ENCODE measurements at regions not wholly inside any gene's neighbourhood (a gene's known extent, or its start where the extent isn't known, plus 50 kb on each side); places are given as distances from the start of the nearest gene placed in this dataset.
A peak's percentile ranks its signal among the peaks of the same experiment; 100 is the strongest.

DNA sequence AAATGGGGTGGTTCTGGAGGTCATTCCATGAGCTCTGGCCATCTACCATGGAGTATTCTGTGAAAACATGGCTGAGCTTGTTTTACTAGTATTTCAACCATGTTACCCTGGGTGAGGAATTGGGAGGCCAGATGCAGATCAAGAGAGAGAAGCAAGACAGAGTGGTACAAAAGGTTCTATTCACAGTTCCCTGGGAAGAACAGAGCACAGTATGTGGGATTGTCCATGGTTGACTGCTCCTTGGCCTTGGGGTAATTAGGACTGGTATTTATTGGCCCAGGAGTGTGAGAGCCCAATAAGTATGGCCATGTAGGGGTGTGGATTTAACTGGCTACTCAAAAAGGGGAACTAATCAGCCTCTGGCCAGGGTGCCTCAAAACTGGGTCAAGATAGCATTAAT is 239.7 kb upstream of the GATB start:
- H3K9me3 Mint-ChIP-seq, result peaks cover 6% of the 10 kb centered on the region
- H3K4me1 Mint-ChIP-seq (ENCODE audit: low read depth), result peaks cover 23% of the 10 kb centered on the region
- no peak overlapping the region for H3K4me3 Mint-ChIP-seq

GRCh38 chr4:151998723-151999122 is 237.9 kb upstream of the GATB start:
- Mint-ChIP-seq H3K9me3 (peaks cover 10% of the 10 kb centered on the region), H3K4me3 (no peak overlapping the region), H3K27ac (no peak overlapping the region), H3K27me3 (ENCODE audit: insufficient read depth) (peaks cover 3% of the 10 kb centered on the region), H3K36me3 (ENCODE audit: low read depth) (peaks cover 5% of the 10 kb centered on the region), H3K4me1 (ENCODE audit: low read depth) (peaks cover 34% of the 10 kb centered on the region)
- intact Hi-C loops (cut with micrococcal nuclease), result no loop called here
- no peak for DNase-seq (ENCODE audit: low spot score)

More for the DNA sequence above, 239.7 kb upstream of the GATB start:
- DNase-seq (ENCODE audit: low spot score), result no peak
- intact Hi-C loops (cut with micrococcal nuclease), result no loop called here
- Mint-ChIP-seq H3K27me3 (ENCODE audit: insufficient read depth) (peaks cover 6% of the 10 kb centered on the region), H3K36me3 (ENCODE audit: low read depth) (peaks cover 5% of the 10 kb centered on the region), H3K27ac (no peak overlapping the region)

GRCh38 chr4:151997461-151997860 is 236.7 kb upstream of the GATB start:
- Mint-ChIP-seq H3K4me1 (ENCODE audit: low read depth) (peaks cover 40% of the 10 kb centered on the region), H3K36me3 (ENCODE audit: low read depth) (peaks cover 5% of the 10 kb centered on the region), H3K9me3 (peaks cover 10% of the 10 kb centered on the region), H3K27ac (no peak overlapping the region), H3K27me3 (ENCODE audit: insufficient read depth) (peaks cover 1% of the 10 kb centered on the region), H3K4me3 (no peak overlapping the region)
- DNase-seq (ENCODE audit: low spot score), result no peak
- intact Hi-C loops (cut with micrococcal nuclease), result no loop called here

- Mint-ChIP-seq H3K9me3 (peaks cover 10% of the 10 kb centered on the region), H3K27me3 (ENCODE audit: insufficient read depth) (no peaks in the 10 kb centered on the region), H3K27ac (no peak overlapping the region), H3K4me3 (no peak overlapping the region), H3K36me3 (ENCODE audit: low read depth) (peaks cover 5% of the 10 kb centered on the region), H3K4me1 (ENCODE audit: low read depth) (peaks cover 52% of the 10 kb centered on the region)
- intact Hi-C loops (cut with micrococcal nuclease), result no loop called here
- DNase-seq (ENCODE audit: low spot score), result no peak
Observed at GRCh38 chr4:151994429-151994828, 233.6 kb upstream of the GATB start.

- H3K9me3 Mint-ChIP-seq, result peaks cover 15% of the 10 kb centered on the region
- H3K27ac Mint-ChIP-seq, result no peak overlapping the region
- no peak for DNase-seq (ENCODE audit: low spot score)
- peaks cover 5% of the 10 kb centered on the region for H3K36me3 Mint-ChIP-seq (ENCODE audit: low read depth)
- H3K4me1 Mint-ChIP-seq (ENCODE audit: low read depth), result peaks cover 50% of the 10 kb centered on the region
- H3K4me3 Mint-ChIP-seq, result no peak overlapping the region
- no peaks in the 10 kb centered on the region for H3K27me3 Mint-ChIP-seq (ENCODE audit: insufficient read depth)
- intact Hi-C loops (cut with micrococcal nuclease), result no loop called here
Observed at GRCh38 chr4:151993521-151993920, 232.7 kb upstream of the GATB start.

DNA sequence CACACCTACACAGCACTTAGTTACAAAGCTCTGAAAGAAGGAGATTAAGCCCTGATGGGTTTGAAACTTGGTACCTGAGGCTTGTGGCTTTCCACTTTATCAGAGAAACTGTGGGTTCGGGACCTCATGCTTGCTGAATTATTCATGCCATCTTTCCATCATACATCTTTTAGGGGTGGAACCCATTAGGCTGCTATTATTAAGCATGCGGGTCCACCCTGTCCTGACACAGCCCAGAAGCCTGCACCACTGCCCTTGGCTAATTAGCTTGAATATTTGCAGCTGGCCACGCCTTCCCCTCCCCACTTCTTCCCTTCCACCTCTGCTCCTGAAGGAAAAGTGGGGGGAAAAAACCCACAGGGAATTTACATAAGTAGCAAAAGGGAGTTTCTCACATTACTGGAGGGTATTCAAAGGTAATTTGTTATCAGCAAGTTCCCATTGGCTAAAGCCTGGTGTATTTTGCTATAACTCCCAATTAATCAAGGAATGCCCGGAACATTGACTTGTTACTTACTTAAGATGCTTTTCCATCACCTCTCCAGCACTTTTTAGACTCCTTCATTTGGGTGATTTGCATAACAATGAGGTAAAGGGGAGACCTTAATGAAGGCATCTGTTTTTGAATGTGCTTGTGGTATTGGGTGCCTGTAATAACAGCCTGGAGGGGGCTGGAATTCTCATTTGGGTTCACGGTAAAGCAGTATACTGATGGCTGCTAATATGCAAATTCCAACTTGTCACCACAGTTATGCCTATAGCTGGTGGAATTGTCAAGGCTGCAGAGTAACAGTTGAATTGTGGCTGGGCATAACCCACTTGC is 231.7 kb upstream of the GATB start:
- peaks cover 50% of the 10 kb centered on the region for H3K4me1 Mint-ChIP-seq (ENCODE audit: low read depth)
- peaks cover 15% of the 10 kb centered on the region for H3K9me3 Mint-ChIP-seq
- no peak overlapping the region for H3K27ac Mint-ChIP-seq
- intact Hi-C loops (cut with micrococcal nuclease), result no loop called here
- H3K4me3 Mint-ChIP-seq, result no peak overlapping the region
- peaks cover 5% of the 10 kb centered on the region for H3K36me3 Mint-ChIP-seq (ENCODE audit: low read depth)
- no peak for DNase-seq (ENCODE audit: low spot score)
- no peaks in the 10 kb centered on the region for H3K27me3 Mint-ChIP-seq (ENCODE audit: insufficient read depth)

DNA sequence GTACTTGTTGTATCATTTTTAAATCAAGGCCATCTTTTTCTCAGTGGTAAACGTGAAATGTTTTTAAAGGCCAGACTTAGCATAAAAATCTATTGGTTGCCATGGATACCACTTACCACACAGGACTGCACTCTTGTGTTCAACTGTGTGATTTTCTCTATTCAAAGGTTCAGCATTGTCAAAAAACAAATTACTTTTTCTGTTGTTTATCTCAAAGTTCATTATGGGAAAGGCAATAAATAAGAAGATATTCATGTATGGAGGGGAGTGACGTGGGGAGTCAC is 231.0 kb upstream of the GATB start:
- Mint-ChIP-seq H3K4me3 (no peak overlapping the region), H3K27me3 (ENCODE audit: insufficient read depth) (no peaks in the 10 kb centered on the region), H3K4me1 (ENCODE audit: low read depth) (peaks cover 50% of the 10 kb centered on the region), H3K36me3 (ENCODE audit: low read depth) (peaks cover 5% of the 10 kb centered on the region), H3K27ac (no peak overlapping the region), H3K9me3 (peaks cover 15% of the 10 kb centered on the region)
- DNase-seq (ENCODE audit: low spot score), result no peak
- intact Hi-C loops (cut with micrococcal nuclease), result no loop called here

DNA sequence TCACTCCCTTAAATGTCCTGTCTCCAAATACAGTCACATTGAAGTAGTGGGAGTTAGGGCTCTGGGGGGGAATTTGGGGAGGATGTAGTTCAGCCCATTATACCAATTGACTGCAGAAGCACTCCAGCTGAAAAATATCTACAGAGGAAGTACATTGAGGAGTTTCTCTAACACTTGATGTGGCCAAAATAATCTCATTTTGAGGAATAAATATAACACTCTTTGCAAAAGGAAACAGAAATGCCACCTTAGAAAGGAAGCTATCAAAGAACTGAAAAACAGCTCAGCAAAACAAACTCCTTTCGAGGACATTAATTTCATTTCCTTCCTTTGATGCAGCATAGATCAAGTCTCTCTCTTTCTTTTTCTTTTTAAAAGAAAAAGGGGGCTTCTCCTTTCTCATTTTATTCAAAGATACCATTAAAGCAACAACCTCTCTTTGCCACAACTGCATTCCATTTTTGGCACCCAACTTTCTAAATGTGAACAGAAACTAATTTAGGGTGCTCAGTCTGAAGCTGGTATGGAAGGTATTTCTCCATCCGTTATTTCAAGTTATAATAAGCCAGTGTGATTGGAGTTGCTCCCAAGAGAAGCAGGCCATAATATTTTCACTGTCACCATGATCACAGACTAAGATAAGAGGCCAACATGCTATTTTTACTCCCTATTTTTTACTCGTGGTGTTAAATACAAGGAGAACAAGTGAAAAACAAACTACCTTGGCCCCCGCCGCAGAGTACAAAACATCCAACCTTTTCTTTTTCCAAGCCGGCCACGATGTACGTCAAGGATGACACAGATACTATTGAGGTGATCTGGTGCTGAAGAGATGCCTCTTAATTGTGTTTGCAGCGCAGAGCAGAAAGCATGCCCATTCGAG is 230.4 kb upstream of the GATB start:
- DNase-seq (ENCODE audit: low spot score), result no peak
- H3K36me3 Mint-ChIP-seq (ENCODE audit: low read depth), result peaks cover 5% of the 10 kb centered on the region
- H3K4me3 Mint-ChIP-seq, result peak overlapping the region; percentile 19
- H3K27ac Mint-ChIP-seq, result no peak overlapping the region
- H3K27me3 Mint-ChIP-seq (ENCODE audit: insufficient read depth), result no peaks in the 10 kb centered on the region
- intact Hi-C loops (cut with micrococcal nuclease), result no loop called here
- H3K4me1 Mint-ChIP-seq (ENCODE audit: low read depth), result peaks cover 50% of the 10 kb centered on the region
- H3K9me3 Mint-ChIP-seq, result peaks cover 14% of the 10 kb centered on the region

DNA sequence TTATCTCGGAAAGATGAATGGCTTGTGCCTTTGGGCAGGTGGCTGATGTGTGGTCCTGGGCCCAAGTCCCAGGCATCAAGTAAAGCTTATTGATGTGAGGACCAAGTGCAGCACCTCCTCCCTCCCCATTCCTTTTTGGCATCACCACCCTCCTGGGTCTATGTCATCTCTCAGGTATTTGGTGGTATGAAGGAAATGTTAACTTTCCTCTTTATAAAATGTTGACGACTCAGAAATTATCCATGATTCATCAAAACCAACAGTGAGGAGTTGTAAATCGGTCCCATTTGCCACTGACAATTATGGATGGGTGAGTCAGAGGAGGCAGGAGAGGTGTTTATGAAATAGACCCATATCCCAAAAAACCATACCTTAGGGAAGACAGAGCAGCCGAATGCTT is 229.4 kb upstream of the GATB start:
- H3K9me3 Mint-ChIP-seq, result peaks cover 8% of the 10 kb centered on the region
- H3K27ac Mint-ChIP-seq, result no peak overlapping the region
- H3K36me3 Mint-ChIP-seq (ENCODE audit: low read depth), result no peaks in the 10 kb centered on the region
- no peak overlapping the region for H3K4me3 Mint-ChIP-seq
- DNase-seq (ENCODE audit: low spot score), result no peak
- no peaks in the 10 kb centered on the region for H3K27me3 Mint-ChIP-seq (ENCODE audit: insufficient read depth)
- H3K4me1 Mint-ChIP-seq (ENCODE audit: low read depth), result peaks cover 40% of the 10 kb centered on the region
- intact Hi-C loops (cut with micrococcal nuclease), result no loop called here

- no peaks in the 10 kb centered on the region for H3K27me3 Mint-ChIP-seq (ENCODE audit: insufficient read depth)
- H3K4me3 Mint-ChIP-seq, result no peak overlapping the region
- intact Hi-C loops (cut with micrococcal nuclease), result no loop called here
- peaks cover 32% of the 10 kb centered on the region for H3K4me1 Mint-ChIP-seq (ENCODE audit: low read depth)
- no peaks in the 10 kb centered on the region for H3K36me3 Mint-ChIP-seq (ENCODE audit: low read depth)
- H3K27ac Mint-ChIP-seq, result no peak overlapping the region
- peaks cover 5% of the 10 kb centered on the region for H3K9me3 Mint-ChIP-seq
- no peak for DNase-seq (ENCODE audit: low spot score)
Observed at GRCh38 chr4:151988591-151988990, 227.8 kb upstream of the GATB start.

DNA sequence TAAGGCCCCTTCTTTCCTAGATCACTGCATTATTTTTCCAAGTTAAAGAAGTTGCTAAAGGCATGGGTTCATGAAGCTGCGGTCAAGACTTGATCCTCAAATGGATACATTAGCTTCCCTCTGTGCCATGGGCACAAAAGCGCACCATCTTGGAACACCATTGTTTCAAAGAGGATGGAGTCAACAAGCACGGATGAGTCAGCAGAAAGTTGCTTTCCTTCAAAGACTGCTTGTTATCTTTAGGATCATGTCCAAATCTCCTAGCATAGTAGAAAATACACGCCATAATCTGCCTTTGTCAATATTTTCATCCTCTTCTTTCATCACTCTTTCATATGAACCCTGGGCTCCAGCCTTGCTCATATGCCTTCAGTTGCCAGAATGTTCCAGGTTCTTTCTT is 226.8 kb upstream of the GATB start:
- Mint-ChIP-seq H3K27me3 (ENCODE audit: insufficient read depth) (no peaks in the 10 kb centered on the region), H3K4me3 (no peak overlapping the region), H3K27ac (no peak overlapping the region), H3K36me3 (ENCODE audit: low read depth) (no peaks in the 10 kb centered on the region), H3K9me3 (peaks cover 5% of the 10 kb centered on the region), H3K4me1 (ENCODE audit: low read depth) (peaks cover 22% of the 10 kb centered on the region)
- intact Hi-C loops (cut with micrococcal nuclease), result no loop called here
- DNase-seq (ENCODE audit: low spot score), result no peak

DNA sequence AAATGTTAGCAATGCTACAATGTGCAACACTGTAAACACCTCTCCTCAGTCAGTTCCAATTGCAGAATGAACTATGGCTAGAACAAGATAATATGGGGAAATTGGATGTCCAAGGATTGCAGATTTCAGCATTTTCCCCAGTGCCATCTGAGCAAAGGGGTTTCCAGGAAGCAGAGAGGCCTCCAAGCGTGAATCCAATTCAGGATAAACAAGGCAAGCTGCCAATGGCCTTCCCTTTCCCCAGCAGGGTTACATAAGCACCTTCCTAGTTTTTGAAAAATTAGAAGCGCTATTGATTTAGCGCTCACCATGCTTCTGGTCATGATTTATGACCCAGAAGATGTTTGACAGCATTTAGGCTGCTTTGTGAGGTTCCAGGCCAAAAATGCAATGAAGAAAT is 223.0 kb upstream of the GATB start:
- Mint-ChIP-seq H3K27ac (no peak overlapping the region), H3K9me3 (peaks cover 16% of the 10 kb centered on the region), H3K27me3 (ENCODE audit: insufficient read depth) (no peaks in the 10 kb centered on the region)

GRCh38 chr4:151979819-151980218 is 219.0 kb upstream of the GATB start:
- intact Hi-C loops (cut with micrococcal nuclease), result no loop called here

More for the DNA sequence above, 223.0 kb upstream of the GATB start:
- intact Hi-C loops (cut with micrococcal nuclease), result no loop called here
- Mint-ChIP-seq H3K36me3 (ENCODE audit: low read depth) (no peaks in the 10 kb centered on the region), H3K4me1 (ENCODE audit: low read depth) (no peaks in the 10 kb centered on the region), H3K4me3 (no peak overlapping the region)
- DNase-seq (ENCODE audit: low spot score), result no peak

More at GRCh38 chr4:151979819-151980218, 219.0 kb upstream of the GATB start:
- DNase-seq (ENCODE audit: low spot score), result no peak
- peaks cover 37% of the 10 kb centered on the region for H3K9me3 Mint-ChIP-seq
- peaks cover 2% of the 10 kb centered on the region for H3K27me3 Mint-ChIP-seq (ENCODE audit: insufficient read depth)
- no peak overlapping the region for H3K27ac Mint-ChIP-seq
- H3K4me1 Mint-ChIP-seq (ENCODE audit: low read depth), result no peaks in the 10 kb centered on the region
- H3K4me3 Mint-ChIP-seq, result no peak overlapping the region
- peaks cover 7% of the 10 kb centered on the region for H3K36me3 Mint-ChIP-seq (ENCODE audit: low read depth)

Measured in activated T-helper 1 cell treated with anti-CD3 and anti-CD28 coated beads, Interleukin-12 subunit alpha, Interleukin-12 subunit beta, Interleukin-2, Interleukin-4 antibody, amounts not matched to agents 30 ng/mL and 10 ng/mL and 1 ng/mL, durations not matched to agents 14 hours and 24 hours and 36 hours (primary cell).